Umbilical cord (tissue), 1 donor: ENCODE measurements at regions not wholly inside any gene's neighbourhood (a gene's known extent, or its start where the extent isn't known, plus 50 kb on each side); places are given as distances from the start of the nearest gene placed in this dataset.

ENCODE experiments used
- DNase-seq: peaks from one replicate; pipeline ENCODE4 v3.0.0-alpha.2; 2015; ENCODE audit warnings: low spot score

DNA sequence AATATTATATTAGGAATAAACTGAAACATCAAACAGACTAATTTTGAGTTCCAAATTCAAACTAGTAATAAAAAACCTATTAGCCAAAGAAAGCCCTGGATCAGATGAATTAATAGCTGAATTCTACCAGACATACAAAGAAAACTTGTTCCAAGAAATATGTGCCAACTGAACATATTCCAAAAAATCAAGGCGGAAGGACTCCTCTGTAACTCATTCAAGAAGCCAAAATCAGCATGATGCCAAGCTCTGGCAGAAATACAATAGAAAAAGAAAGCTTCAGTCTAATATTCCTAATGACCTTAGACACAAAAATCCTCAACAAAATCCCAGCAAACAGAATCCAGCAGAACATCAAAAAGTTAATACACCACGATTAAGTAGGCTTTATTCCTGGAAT is 619.1 kb upstream of the COX7C start:
- DNase-seq: no peak

DNA sequence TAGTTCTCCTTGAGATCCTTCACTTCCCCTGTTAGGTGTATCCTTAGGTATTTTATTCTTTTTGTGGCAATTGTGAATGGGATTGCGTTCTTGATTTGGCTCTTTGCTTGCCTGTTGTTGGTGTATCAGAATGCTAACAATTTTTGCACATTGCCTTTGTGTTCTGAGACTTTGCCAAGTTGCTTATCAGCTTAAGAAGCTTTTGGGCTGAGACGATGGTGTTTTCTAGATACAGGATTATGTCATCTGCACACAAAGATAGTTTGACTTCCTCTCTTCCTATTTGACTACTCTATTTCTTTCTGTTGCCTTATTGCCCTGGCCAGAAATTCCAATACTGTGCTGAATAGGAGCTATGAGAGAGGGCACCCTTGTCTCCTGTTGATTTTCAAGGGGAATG is 609.4 kb upstream of the COX7C start:
- DNase-seq: no peak

DNA sequence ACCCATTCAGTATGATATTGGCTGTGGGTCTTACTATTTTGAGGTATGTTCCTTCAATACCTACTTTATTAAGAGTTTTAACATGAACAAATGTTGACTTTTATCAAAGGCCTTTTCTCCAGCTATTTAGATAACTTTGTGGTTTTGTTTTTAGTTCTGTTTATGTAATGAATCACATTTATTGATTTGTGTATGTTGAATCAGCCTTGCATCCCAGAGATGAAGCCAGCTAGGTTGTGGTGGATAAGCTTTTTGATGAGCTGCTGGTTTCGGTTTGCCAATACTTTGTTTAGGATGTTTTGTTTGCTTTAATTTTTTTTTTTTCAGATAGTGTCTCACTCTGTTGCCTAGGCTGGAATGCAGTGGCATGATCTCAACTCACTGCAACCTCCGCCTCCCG is 609.0 kb upstream of the COX7C start:
- no peak for DNase-seq

DNA sequence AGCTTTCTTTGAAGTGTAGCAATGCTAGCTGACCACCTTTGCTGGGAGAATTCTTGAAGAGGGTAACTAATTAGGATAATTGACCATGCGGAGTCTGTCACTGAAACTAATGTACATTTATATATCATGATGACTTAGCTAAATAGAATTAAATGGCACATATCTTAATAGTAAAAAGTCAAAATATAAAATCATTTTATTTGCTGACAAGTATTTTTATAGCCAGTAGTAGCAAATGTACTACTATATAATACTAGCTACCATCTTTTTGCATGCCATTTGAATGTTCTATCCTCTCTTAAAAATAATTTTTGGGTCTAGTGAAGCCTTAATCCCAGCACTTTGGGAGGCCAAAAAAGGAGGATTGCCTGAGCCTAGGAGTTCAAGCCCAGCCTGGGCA is 605.8 kb upstream of the COX7C start:
- DNase-seq: no peak

DNA sequence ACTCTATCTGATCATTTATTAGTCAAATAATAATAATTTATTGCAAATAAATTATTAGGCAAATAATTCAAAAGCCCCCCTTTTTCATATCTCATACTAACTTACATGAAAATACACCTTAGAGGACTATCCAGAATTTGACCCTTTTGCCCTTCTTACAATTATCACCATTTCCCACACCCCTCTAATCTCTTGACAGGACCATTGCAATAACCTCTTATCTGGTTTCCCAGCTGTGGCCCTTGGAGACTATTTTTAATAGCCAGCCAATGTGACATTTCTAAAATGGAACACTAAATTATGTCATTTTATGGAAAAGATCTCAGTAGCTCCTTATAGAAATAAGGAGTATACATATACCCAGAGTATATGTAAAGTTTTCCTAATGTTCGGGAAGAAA is 588.4 kb upstream of the COX7C start:
- no peak for DNase-seq

DNA sequence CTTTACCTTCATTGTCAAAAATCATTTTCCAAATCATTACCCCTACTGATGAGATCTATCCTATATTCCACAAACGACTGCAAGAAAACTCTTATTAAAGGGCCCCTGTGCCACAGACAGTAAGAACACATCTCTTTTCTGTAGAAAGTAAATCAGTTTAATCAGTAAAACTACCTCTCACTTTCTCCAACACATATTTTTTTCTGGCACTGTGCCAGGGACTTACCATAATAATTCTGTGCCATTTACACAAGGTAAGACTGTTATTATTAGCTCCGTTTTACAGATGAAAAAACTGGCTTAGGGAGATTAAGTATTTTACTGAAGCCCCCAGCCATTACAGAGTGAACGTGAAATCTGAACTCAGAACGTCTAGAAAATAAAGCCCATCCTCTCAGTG is 587.0 kb upstream of the COX7C start:
- DNase-seq: no peak

DNA sequence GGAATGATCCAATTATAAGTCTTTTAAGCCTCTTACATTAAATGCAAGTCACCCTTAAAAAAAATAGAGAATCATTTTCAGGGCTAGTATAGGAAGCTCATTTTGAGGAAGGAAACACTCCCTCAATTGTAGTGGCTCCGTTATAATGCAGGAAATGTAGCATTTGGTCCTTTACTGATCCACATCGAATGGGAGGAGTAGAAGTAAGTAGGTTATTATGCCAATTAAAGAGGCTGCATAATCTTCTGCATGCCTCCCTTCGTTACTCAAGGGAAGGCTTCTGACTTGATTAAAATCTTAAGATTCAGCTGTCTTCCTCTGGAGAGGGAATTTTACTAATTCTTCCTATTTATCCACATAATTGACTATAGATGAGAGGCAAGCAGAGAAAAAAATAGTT is 579.2 kb upstream of the COX7C start:
- no peak for DNase-seq

DNA sequence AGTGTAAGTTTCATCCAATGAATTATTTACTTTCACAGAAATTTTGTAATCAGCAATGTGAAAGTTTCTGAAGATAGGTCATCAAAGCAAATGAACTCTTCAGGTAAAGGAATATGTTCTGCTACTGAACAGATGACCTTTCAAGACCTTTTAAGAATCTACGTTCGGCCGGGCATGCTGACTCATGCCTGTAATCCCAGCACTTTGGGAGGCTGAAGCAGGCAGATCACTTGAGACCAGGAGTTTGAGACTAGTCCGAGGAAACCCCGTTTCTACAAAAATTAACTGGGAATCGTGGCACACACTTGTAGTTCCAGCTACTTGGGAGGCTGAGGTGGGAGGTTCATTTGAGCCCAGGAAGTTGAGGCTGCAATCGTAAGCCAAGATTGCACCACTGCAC is 578.4 kb upstream of the COX7C start:
- no peak for DNase-seq

DNA sequence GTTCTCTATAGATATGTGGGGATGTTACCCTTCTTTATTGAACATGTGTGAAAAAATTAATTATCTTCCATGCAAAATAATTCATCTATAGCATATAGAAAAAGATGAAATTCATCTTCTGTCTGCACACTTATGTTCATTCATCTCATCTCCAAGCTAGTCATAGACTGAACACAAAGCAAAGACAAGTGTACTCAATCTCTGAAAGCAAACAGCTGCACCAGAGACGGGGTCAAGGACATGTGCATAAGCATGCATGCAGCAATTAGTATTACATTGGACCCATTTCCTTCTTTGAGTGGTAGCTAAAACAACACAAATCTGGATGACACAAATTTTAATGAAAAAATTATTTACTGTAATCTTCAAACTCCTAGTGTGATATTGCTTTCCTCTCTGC is 547.0 kb upstream of the COX7C start:
- DNase-seq: no peak

DNA sequence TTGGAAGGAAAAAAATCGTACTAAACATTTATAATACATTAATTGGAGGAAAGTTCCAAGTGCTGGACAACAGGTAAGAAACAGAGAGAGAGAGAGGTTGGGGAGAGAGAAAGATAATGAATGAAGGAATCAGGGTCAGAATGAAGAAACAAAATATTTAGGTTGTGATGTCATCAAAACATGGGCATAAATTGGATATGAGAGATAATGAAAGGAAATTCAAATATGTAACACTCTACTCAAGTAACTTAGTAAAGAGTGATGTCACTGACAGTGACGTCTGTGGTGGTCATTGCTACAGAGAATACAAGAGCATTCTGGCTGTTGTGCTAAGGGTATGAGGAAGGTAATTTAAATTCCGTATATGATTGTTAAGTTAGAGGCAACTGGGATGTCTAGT is 543.4 kb upstream of the COX7C start:
- DNase-seq: no peak

DNA sequence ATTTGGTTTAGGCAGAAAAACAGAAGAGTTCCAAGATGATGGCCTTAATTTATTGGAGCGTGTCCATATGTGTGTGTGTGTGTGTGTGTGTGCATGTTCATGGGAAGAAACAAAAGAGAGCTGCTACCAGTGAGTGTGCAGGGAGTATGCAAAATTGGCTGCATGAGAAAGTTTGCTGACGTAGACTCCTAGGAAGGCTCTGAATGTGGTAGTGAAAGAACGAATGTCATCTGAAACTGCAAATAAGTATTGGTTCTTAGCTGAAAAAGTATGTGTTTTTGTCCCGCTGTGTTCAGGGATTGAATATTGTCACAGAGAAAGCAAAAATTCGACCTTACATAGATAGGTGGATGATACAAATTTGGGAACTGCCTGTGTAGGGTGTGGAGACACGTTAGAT is 542.6 kb upstream of the COX7C start:
- no peak for DNase-seq

DNA sequence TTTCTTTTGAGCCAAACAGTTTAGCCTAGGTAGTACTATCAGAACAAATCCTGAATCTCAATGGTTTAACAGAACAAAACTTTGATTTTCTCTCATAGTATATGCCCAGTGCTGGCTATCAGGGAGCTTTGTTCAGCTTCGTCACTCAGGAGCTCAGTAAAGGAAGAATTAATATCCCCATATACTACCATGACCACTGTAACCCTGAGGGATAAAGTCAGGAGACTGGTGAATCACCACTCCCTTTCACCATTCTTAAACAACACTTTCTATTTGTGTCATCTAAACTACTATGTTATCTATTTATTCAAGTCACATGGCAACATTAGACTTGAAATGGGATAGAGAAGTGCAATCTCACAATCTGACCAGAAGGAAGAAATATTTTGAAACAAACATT is 522.6 kb upstream of the COX7C start:
- no peak for DNase-seq

DNA sequence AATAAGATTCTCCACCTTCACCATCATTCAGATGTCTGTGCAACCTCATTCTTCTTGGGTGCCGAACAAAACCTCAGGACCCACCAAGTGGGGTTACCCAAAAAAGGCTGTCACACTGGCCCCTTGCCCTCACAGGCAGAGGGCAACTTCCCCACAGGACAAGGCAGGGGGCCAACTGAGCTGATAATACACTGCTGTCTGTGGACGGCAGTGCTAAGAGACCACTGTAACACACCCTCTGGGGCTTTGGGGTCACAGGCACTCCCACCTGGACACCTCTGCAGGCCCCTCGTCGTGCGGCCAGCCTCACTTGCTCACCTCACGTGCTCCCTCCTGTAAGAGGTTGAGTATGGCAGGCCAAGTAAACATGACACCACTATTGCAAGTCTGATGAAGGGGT is 515.8 kb upstream of the COX7C start:
- DNase-seq: no peak

DNA sequence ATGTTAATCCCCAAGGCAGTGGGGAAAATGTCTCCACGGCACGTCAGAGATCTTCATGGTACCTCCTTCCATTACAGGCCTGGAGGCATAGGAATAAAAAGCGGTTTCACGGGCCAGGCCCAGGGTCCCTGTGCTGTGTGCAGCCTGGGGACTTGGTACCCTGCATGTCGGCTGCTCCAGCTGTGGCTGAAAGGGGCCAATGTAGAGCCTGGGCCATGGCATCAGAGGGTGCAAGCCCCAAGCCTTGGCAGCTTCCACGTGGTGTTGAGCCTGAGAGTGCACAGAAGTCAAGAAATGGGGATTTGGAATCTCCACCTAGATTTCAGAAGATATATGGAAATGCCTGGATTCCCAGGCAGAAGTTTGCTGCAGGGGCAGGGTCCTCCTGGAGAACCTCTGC is 508.9 kb upstream of the COX7C start:
- no peak for DNase-seq

DNA sequence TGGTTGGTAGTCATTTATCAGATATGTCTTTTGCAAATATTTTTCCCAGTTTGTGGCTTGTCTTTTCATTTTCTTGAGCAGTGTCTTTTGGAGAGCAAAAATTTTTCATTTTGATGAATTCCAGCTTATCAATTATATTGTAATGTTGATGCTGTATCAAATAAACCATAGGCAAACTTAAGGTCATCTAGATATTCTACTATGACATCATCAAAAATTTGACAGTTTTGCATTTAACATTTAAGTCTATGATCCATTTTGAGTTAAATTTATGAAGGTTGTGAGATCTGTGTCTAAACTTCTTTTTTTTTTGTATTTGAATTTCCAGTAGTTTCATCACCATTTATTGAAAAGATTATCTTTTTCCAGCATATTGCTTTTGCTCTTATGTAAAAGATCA is 505.5 kb upstream of the COX7C start:
- DNase-seq: no peak

DNA sequence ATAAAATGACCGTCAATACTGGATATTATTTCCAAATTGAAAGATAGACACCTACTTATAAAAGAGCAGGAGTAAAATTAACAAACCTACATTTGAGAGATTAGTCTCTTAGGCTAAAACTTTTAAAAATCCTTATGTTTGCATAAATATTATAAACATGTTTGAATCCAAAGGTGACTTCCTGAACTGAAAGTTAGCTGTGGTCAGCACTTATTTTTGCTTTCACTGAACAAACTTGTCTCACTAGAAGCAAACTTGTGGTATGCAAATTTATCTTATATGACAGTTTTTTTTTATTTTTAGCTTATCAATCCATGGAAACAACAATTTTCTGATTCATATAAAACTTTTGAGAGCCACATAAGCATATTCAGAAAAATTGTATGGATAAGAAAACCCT is 502.6 kb upstream of the COX7C start:
- DNase-seq: no peak

DNA sequence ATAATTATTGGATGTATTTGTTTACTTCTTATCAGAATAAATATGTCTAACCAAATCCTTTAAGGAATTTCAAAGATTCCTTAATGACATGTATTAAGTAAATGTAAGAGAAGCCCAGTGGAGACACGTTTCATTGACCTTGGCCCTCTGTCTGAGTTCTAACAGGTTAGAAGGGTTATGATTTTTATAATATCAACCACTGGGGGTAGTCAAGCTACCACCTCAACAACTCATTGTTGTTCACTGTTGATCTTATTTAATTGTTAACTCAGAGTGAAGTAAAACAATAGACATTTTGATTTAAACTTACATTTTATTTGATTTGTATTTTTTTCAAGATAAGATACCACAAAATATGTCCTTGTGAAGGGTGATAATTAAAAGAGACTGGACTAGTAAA is 499.2 kb upstream of the COX7C start:
- no peak for DNase-seq

DNA sequence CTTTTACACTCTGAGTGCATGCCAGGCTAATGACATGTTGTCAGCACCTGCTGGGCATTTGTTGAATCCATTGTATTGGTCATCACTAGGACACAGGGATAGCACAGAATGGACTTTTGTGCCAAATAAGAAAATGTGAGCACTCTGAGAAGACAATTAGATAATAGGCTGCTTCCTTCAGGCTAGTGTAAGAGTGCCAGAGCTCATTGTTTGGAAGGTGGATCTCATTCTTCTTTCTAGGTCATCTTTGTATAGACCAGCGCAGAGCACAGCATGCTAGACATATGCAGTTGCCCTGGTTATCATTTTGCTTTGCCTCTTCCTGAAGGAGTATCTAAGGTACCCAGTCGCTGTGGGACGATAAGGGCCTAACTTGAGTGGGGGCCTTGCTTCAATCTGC is 493.4 kb upstream of the COX7C start:
- no peak for DNase-seq

DNA sequence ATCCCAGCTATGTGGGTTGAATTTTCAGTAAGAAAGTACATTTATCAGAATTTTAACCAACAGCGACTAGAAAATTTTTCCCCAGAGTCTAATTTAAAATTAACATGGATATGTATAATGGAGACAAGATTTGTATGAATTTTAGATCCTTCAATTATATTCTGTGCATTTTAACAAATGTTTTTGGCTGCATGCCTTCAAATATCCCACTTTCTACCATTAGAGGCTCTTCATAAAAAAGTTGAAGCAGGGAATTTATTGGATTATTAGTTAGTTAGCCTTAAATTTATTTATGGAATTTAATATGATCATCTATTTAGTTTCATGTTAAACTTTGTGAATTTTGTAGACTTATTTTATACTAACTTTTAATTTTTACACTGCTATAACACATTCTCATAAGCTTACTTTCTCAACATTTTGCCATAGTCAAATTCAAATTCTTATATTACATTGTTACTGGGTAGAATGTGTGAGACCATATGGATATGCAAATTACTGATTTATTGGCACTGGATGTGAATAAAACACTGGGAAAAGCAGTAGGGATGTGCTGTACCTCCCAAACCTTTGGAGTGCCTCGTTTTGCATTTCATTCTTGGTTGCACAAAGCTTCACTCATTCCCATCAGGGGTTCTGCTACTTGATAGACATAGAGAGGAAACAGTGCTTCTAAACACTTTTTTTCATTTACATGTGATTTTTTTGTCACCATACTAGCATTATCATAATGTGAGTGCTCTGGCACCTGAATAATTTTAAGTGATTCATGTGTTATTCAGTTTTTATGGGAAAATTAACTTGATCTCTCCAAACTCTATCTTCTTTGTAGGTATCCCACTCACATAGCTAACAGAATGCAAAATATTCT is 491.8 kb upstream of the COX7C start:
- DNase-seq: no peak

DNA sequence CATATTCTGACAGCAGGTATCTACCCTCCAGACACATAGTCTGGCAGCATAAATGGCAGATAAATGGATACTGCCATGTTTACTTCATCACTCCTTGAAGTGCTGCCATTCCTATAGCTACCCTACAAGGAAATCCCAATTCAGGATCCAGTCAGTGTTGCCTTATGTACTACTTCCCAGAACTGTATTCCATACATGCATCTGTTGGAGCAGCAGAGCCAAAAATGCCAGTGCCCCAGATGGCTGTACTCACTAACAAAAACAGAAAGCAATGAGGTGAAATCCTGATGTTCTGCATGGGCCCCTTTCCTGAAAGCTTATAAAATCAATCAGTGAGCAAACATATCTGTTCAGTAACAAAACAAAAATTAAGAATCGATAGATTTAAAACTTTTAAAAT is 490.0 kb upstream of the COX7C start:
- DNase-seq: no peak

DNA sequence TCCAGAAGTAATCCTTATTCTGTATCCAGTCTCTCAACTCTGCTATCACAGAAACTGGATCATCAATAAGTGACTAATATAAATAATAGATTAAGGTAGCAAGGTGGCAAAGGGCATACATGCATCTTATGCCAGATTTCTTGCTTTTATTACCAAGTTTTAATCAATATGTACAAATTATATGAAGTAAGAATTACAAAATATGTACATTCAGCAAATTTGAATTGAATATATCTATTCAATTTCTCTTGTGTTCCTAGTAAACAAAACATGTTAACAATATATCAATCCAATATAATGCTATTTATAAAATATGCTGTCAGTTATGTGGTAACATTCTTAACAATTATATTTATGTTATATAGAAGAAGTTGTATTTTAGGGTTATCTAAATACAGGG is 488.7 kb upstream of the COX7C start:
- DNase-seq: no peak

DNA sequence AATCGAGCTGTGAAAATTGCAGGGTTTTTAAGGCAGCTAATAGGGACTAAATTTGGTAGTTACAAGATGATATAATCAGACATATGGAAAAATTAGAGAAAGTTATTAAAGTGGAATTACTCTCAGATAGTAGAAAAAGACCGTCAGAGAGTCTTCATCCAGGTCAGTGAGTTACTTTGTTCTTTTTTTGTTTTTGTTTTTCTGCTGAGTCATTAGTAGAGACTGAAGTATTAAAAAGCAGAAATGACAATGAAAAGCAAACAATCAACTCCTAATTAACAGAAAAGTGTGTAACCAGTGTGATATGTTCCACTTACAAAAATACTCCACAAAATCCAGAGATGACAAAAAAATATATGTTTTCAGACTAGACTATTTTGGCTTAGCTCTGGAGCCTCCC is 480.4 kb upstream of the COX7C start:
- no peak for DNase-seq

DNA sequence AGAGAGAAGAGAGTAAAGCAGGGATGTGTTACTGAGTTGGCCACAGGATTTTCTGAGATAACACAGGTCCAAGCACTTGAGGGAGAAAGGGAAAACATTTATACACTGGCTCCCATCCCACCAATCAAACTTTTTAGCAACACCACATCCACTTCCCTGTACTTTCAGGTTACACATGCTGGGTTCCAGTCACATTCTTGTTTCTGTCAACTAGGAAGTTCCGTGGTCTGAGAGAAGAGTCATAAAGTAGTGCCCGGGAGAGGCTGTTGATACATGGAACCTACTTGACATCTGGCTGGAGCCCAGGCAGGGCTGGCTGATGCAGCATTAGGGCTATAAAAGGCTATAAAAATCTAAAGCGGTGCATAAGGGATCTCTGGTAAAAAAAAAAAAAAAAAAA is 473.9 kb upstream of the COX7C start:
- peak; percentile 5 for DNase-seq

DNA sequence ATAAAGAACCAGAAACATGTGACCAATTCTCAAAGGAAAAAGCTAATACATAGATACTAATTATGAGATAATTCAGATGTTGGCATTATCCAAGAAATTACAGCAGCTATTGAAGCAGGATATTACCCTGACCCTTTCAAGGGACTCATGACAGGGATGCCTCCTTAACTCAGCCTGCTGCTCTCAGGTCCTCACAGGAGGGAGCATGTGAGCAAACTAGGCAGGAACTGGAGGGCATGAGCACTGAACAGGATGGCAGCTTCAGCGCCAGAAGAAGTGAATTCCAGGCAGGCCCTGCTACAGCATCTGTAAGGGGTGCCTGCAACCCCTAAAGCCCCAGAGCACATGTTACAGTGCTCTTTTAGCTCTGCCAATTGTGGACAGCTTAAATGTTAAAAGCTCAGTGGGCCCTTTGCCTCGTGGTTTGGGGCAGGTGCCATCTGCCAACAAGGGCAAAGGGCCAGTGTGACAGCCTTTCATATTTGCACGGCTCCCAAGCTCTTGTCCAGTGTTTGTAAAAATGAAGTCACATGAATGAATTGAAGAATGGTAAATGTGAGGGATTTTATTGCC is 464.7 kb upstream of the COX7C start:
- no peak for DNase-seq
